ENCODE measurements at regions not wholly inside any gene's neighbourhood (a gene's known extent, or its start where the extent isn't known, plus 50 kb on each side); places are given as distances from the start of the nearest gene placed in this dataset.

DNA sequence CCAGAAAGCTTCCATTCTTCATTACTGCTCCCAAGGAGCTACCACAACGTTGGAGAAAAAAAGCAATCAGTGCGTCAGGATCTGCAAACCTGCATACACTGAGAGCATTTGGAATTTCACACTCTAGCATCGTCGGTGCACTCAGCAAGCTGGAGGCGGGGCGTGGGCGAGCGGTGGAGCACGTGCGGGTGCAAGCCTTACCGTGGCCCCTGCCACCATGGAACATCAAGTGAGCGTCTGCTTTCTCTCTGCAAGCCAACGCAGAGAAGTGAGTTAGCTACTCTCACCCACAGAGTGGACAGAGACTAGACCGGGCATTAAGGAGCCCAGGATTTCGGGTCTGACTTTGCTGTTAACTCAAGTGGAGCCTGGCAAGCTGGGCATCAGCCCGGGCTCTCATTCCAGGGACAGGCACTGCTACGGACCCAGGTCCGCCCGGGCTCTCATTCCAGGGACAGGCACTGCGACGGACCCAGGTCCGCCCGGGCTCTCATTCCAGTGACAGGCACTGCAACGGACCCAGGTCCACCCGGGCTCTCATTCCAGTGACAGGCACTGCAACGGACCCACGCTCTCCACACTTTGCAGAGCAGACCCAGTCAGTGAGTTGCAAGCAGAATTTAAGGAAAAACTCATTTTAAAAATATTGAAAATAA, 124.1 kb upstream of the SPACA7 start:
- H3K27ac ChIP-seq (ENCODE audit: low read depth, low read length), result no peak overlapping the region
- no peaks in the 10 kb centered on the region for H3K36me3 ChIP-seq (ENCODE audit: control insufficient read depth in 1 of 2, insufficient read depth in 2 of 2, low read length in 2 of 2)
- no peak overlapping the region for H2BK5ac ChIP-seq (ENCODE audit: low read depth, low read length, poor library complexity)
- no peak overlapping the region for H4K91ac ChIP-seq (ENCODE audit: low read depth, low read length)
- no peak overlapping the region for H3K14ac ChIP-seq (ENCODE audit: low read length)
- no CpG with 5 or more reads among the region's 27 CpGs for WGBS (ENCODE audit: extremely low coverage, insufficient coverage, insufficient read length)
- no peak overlapping the region for H4K8ac ChIP-seq (ENCODE audit: low read depth, low read length)
- H2AFZ ChIP-seq (ENCODE audit: insufficient read depth, low read length, poor library complexity), result no peak overlapping the region
- H3K9me3 ChIP-seq (ENCODE audit: insufficient read depth, low read depth, low read length), result peaks cover 4% of the 10 kb centered on the region
- no peak overlapping the region for H3K4ac ChIP-seq (ENCODE audit: low read depth, low read length)
- H2BK120ac ChIP-seq (ENCODE audit: insufficient read depth, low read length, poor library complexity), result no peak overlapping the region
- no peaks in the 10 kb centered on the region for H3K4me1 ChIP-seq (ENCODE audit: control insufficient read depth in 1 of 2, insufficient read depth in 2 of 2, low read length in 2 of 2)
- H2BK12ac ChIP-seq (ENCODE audit: low read length), result no peak overlapping the region
- no peaks in the 10 kb centered on the region for H3K27me3 ChIP-seq (ENCODE audit: insufficient read depth, low read length)
- peak overlapping the region; percentile 17 for H3K4me3 ChIP-seq (ENCODE audit: low read depth, low read length)
- no peak overlapping the region for H3K18ac ChIP-seq (ENCODE audit: low read length)
- no peaks in the 10 kb centered on the region for H3K79me1 ChIP-seq (ENCODE audit: low read length)
- no peak overlapping the region for H3K23ac ChIP-seq (ENCODE audit: low read length)
- no peak overlapping the region for H2AK5ac ChIP-seq (ENCODE audit: low read length)
- peak overlapping the region; percentile 36 for H3K9ac ChIP-seq (ENCODE audit: low read length)
- H4K12ac ChIP-seq (ENCODE audit: low read depth, low read length), result no peak overlapping the region
- no peak overlapping the region for H3K4me2 ChIP-seq (ENCODE audit: low read length)
- H3K79me2 ChIP-seq (ENCODE audit: control insufficient read depth, insufficient read depth, low read length, poor library complexity), result no peaks in the 10 kb centered on the region
- DNase-seq, result no peak

DNA sequence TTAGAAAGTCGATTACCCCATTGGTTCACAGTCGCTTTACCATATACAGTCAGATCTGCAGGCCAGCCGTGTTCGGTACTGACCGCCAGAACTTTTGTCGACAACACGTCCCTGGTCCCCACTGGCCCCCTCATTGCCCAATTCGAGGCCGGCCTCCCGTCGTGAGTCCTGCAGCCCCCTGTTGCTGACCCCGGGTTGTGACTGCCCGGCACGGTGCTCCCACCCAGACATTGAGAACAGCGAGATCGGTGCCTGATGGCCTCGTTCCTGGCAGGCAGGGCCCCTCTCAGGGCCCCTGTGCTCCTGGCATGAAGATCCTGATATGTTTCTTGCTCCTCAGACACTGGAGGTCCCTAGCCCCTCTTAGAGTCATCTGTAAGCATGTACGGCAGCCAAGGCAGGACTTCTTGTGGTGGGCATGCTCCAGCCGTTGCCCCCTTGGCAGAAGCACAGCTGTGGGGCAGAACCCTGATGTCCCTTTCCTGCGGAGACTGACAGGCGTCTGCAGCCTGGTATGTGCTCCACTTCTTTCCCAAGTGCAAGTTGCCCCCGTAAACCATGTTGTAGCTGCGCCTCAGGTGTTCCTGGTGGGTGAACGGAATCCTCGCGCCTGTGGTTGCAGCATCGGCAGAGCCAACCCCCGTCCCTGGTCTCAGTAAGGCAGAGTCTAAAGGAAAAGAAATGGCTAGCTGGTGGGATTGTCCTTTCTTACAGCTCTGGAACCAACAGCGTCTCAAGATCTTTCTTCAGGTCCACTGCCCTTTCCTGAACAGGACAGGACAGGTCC, 123.2 kb upstream of the SPACA7 start:
- no peak overlapping the region for H2BK120ac ChIP-seq (ENCODE audit: insufficient read depth, low read length, poor library complexity)
- no peak overlapping the region for H2BK5ac ChIP-seq (ENCODE audit: low read depth, low read length, poor library complexity)
- H3K14ac ChIP-seq (ENCODE audit: low read length), result no peak overlapping the region
- H3K9ac ChIP-seq (ENCODE audit: low read length), result no peak overlapping the region
- H3K79me1 ChIP-seq (ENCODE audit: low read length), result no peaks in the 10 kb centered on the region
- no peak overlapping the region for H3K18ac ChIP-seq (ENCODE audit: low read length)
- no peak overlapping the region for H2AFZ ChIP-seq (ENCODE audit: insufficient read depth, low read length, poor library complexity)
- no peak overlapping the region for H3K4me2 ChIP-seq (ENCODE audit: low read length)
- H2BK12ac ChIP-seq (ENCODE audit: low read length), result no peak overlapping the region
- H3K36me3 ChIP-seq (ENCODE audit: control insufficient read depth in 1 of 2, insufficient read depth in 2 of 2, low read length in 2 of 2), result no peaks in the 10 kb centered on the region
- no peak overlapping the region for H3K23ac ChIP-seq (ENCODE audit: low read length)
- H4K12ac ChIP-seq (ENCODE audit: low read depth, low read length), result no peak overlapping the region
- no peaks in the 10 kb centered on the region for H3K9me3 ChIP-seq (ENCODE audit: insufficient read depth, low read depth, low read length)
- no peak overlapping the region for H3K4ac ChIP-seq (ENCODE audit: low read depth, low read length)
- no peaks in the 10 kb centered on the region for H3K4me1 ChIP-seq (ENCODE audit: control insufficient read depth in 1 of 2, insufficient read depth in 2 of 2, low read length in 2 of 2)
- H3K27me3 ChIP-seq (ENCODE audit: insufficient read depth, low read length), result no peaks in the 10 kb centered on the region
- no peak overlapping the region for H3K27ac ChIP-seq (ENCODE audit: low read depth, low read length)
- H3K79me2 ChIP-seq (ENCODE audit: control insufficient read depth, insufficient read depth, low read length, poor library complexity), result no peaks in the 10 kb centered on the region
- no peak overlapping the region for H3K4me3 ChIP-seq (ENCODE audit: low read depth, low read length)
- H4K91ac ChIP-seq (ENCODE audit: low read depth, low read length), result no peak overlapping the region
- H2AK5ac ChIP-seq (ENCODE audit: low read length), result no peak overlapping the region
- H4K8ac ChIP-seq (ENCODE audit: low read depth, low read length), result no peak overlapping the region
- WGBS (ENCODE audit: extremely low coverage, insufficient coverage, insufficient read length), result no CpG with 5 or more reads among the region's 29 CpGs
- no peak for DNase-seq

DNA sequence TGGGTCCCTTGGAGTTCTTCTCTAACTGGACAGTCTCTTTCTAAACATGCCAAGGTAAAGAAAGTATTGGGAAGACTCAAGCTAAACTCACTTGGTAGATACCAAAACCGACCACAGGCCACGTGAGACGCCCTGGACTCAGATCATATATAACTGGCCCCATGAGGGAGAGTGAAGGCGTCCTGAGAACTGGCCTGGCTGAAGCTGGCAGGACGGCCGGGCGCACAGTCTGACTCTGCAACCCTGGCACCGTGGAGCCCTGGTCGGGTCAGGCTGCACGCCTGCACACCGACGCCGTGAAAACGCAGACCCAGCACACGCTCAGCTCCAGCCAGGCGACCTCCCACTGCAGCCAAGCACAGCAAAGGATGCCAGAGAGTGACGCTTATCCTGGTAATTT, 122.5 kb upstream of the SPACA7 start:
- Histone ChIP-seq H3K14ac (ENCODE audit: low read length) (no peak overlapping the region), H3K18ac (ENCODE audit: low read length) (no peak overlapping the region), H3K9ac (ENCODE audit: low read length) (no peak overlapping the region), H4K91ac (ENCODE audit: low read depth, low read length) (no peak overlapping the region), H2AK5ac (ENCODE audit: low read length) (no peak overlapping the region), H3K23ac (ENCODE audit: low read length) (no peak overlapping the region), H3K4me1 (ENCODE audit: control insufficient read depth in 1 of 2, insufficient read depth in 2 of 2, low read length in 2 of 2) (no peaks in the 10 kb centered on the region), H3K27ac (ENCODE audit: low read depth, low read length) (no peak overlapping the region), H3K79me1 (ENCODE audit: low read length) (no peaks in the 10 kb centered on the region), H3K4ac (ENCODE audit: low read depth, low read length) (no peak overlapping the region), H3K4me3 (ENCODE audit: low read depth, low read length) (no peak overlapping the region), H3K4me2 (ENCODE audit: low read length) (no peak overlapping the region), H3K27me3 (ENCODE audit: insufficient read depth, low read length) (no peaks in the 10 kb centered on the region), H4K12ac (ENCODE audit: low read depth, low read length) (no peak overlapping the region), H2BK12ac (ENCODE audit: low read length) (no peak overlapping the region), H3K79me2 (ENCODE audit: control insufficient read depth, insufficient read depth, low read length, poor library complexity) (no peaks in the 10 kb centered on the region), H2BK5ac (ENCODE audit: low read depth, low read length, poor library complexity) (no peak overlapping the region), H4K8ac (ENCODE audit: low read depth, low read length) (no peak overlapping the region), H3K36me3 (ENCODE audit: control insufficient read depth in 1 of 2, insufficient read depth in 2 of 2, low read length in 2 of 2) (no peaks in the 10 kb centered on the region), H2AFZ (ENCODE audit: insufficient read depth, low read length, poor library complexity) (no peak overlapping the region), H3K9me3 (ENCODE audit: insufficient read depth, low read depth, low read length) (no peaks in the 10 kb centered on the region), H2BK120ac (ENCODE audit: insufficient read depth, low read length, poor library complexity) (no peak overlapping the region)
- WGBS (ENCODE audit: extremely low coverage, insufficient coverage, insufficient read length), result no CpG with 5 or more reads among the region's 17 CpGs
- DNase-seq, result no peak

DNA sequence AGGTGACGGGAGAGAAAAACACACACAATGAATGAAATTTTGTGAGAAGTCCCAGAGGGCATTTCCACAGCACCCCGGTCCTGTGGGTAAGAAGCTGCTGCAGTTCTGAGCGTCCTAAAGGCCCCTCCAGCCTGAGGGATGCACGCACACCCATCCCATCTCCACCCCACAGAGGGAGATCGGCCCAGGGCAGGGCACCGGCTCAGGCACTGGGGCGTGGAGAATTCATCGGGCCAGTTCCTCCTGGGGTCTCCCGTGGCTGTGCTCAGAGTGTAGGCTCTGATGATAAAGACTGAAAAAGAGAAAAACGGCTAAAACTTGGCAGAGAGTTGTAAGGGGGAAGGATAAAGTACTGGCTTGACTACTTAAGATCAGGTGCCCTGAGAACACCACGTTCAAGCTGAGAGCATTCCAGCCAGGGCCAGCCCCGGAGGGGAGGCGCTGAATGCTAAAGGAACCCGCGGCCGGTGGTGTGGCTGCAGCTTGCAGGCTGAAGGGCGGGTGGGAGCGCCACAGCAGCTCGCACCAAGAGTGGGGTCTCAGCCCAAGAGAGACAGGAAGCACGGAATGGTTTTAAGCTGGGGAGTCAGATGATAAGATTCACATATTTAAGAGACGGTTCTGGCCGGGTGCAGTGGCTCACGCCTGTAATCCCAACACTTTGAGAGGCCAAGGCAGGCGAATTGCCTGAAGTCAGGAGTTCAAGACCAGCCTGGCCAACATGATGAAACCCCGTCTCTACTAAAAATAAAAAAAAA, 121.9 kb upstream of the SPACA7 start:
- Histone ChIP-seq H3K79me2 (ENCODE audit: control insufficient read depth, insufficient read depth, low read length, poor library complexity) (no peaks in the 10 kb centered on the region), H2AFZ (ENCODE audit: insufficient read depth, low read length, poor library complexity) (no peak overlapping the region), H3K4me2 (ENCODE audit: low read length) (no peak overlapping the region), H4K12ac (ENCODE audit: low read depth, low read length) (no peak overlapping the region), H3K4me1 (ENCODE audit: control insufficient read depth in 1 of 2, insufficient read depth in 2 of 2, low read length in 2 of 2) (no peaks in the 10 kb centered on the region), H3K23ac (ENCODE audit: low read length) (no peak overlapping the region), H4K91ac (ENCODE audit: low read depth, low read length) (no peak overlapping the region), H3K4ac (ENCODE audit: low read depth, low read length) (no peak overlapping the region), H3K79me1 (ENCODE audit: low read length) (no peaks in the 10 kb centered on the region), H2BK5ac (ENCODE audit: low read depth, low read length, poor library complexity) (no peak overlapping the region), H3K27ac (ENCODE audit: low read depth, low read length) (no peak overlapping the region), H3K14ac (ENCODE audit: low read length) (no peak overlapping the region), H3K18ac (ENCODE audit: low read length) (no peak overlapping the region), H3K9ac (ENCODE audit: low read length) (no peak overlapping the region), H3K9me3 (ENCODE audit: insufficient read depth, low read depth, low read length) (no peaks in the 10 kb centered on the region), H2BK12ac (ENCODE audit: low read length) (no peak overlapping the region), H3K36me3 (ENCODE audit: control insufficient read depth in 1 of 2, insufficient read depth in 2 of 2, low read length in 2 of 2) (no peaks in the 10 kb centered on the region), H2AK5ac (ENCODE audit: low read length) (no peak overlapping the region), H3K27me3 (ENCODE audit: insufficient read depth, low read length) (no peaks in the 10 kb centered on the region), H3K4me3 (ENCODE audit: low read depth, low read length) (no peak overlapping the region), H4K8ac (ENCODE audit: low read depth, low read length) (no peak overlapping the region), H2BK120ac (ENCODE audit: insufficient read depth, low read length, poor library complexity) (no peak overlapping the region)
- DNase-seq, result no peak
- no CpG with 5 or more reads among the region's 25 CpGs for WGBS (ENCODE audit: extremely low coverage, insufficient coverage, insufficient read length)

Data from trophoblast cell (in vitro differentiated cells and primary cell).